Hematopoietic multipotent progenitor cell treated with erythropoietin and hydrocortisone succinate and interleukin-3 and kit ligand, for 17 days (in vitro differentiated cells): ENCODE measurements at regions not wholly inside any gene's neighbourhood (a gene's known extent, or its start where the extent isn't known, plus 50 kb on each side); places are given as distances from the start of the nearest gene placed in this dataset.

Experiments
- DNase-seq: peaks from one replicate; pipeline ENCODE4 v3.0.0-alpha.2; 2015; ENCODE audit warnings: low spot score

DNA sequence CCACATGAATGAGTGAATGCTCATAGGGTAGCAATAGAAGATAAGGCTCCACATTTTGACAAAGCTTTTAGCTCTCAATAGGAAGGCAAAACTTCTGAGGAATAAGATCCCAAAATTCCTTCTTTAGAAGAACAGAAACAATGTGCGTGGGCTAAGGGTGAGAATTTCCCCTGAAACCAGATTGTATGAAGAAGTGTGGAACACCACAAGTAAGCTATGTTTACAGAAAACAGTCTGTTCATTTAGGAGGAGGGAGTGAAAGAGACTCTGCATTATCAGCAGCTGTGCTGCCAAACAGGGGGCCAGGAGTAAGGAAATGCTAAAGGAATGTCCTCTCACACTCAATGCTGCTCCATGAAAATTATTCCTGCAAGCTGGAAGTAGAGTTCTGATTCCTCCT lies 851.6 kb downstream of the CENPC start:
- no peak for DNase-seq

DNA sequence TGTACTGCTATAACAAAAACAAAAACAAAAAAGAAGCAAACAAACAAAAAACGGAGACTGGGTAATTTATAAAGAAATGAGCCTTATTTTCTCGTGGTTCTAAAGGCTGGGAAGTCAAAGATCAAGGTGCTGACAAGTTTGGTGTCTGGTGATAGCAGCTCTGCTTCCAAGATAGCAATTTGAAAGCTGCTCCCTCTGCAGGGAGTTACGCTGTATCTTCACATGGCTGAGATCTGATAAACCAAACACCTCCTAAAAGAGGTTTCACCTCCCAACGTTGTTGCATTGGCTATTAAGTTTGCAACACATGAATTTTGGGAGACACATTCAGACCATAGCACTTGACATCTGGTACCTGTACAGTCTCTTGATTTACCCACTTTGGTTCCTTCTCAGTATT lies 854.2 kb downstream of the CENPC start:
- DNase-seq, result no peak

DNA sequence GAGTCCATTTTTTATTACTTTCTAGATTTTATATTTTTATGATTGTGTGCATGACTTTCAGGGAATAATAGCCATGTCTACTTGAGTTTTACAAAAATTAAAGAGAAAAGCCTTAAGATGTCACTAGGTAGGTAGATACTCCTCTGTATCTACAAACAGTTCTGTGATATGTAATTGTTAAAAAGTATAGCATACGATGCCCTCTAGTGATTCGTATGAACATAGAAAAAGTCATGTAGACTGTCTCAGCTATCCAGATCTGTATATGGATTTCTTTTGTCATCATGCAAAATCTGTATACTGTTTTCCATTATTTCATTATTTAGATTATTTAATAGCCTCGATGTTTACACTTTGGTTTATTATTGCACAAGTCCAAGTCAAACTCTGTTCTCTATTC lies 856.6 kb downstream of the CENPC start:
- DNase-seq, result no peak

DNA sequence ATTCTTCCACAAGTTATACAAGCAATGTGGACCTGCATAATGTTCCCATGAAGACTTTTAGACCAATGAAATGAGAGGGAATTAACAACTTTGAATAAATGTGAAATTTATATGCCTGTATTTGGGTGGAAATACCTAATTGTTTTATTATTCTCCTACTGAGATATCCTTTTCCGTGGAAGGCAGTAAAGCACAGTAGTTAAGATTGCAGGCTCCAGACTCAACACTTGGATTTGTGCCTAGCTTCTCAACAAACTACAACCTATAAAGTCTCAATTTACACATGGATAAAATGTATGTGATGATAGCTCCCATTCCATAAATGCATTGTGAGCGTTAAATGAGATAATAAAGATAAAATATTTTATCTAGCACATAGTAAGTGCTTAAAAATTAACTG lies 857.8 kb downstream of the CENPC start:
- no peak for DNase-seq

DNA sequence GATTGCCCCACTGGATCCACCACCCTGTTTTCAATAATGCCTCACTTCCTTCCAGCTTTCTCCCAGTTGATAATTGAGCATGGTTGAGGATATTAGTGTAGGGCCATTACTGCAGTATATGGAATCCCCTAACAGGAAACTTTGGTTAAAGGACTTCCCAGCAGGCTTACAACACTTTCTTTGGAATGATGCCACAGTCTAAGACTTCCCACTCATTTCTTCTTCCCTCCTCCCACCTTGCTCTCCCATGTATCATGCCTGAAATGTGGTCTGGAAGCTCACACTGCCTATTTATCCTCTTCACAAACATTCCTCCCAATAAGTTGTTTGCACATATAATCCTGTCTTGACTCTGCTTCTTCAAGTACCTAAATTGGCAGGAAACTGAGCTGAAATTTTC lies 863.3 kb downstream of the CENPC start:
- no peak for DNase-seq

DNA sequence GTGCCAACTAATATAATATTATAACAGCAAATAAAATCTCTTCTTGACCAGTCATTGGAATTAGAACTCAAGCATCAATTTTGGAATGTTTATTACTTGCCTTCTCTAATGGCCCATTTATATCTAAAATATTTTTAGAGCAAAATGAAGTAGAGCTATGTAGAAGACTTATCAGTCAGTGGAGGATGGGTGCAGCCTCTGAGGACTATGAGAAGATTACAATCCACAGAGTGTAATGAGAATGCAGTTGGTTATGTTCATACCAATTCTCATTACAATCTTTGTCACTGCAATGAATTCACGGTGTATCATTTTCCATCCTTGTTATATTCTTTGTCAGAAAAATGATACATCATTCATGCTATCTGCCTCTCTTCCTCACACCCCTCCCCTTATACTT lies 878.1 kb downstream of the CENPC start:
- DNase-seq, result no peak

DNA sequence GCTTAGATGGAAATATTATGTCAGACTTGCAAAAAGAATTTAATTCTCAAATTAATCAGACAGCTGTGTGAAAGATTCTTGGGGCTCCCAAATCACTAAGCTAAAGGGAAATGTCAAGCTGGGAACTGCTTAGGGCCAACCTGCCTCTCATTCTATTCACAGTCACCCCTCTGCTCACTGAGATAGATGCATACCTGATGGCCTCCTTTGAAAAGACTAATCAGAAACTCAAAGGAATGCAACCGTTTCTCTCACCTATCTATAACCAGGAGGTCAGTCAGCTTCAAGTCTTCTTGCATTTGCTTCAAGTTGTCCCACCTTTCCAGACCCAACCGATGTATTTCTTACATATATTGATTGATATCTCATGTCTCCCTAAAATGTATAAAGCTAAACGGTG lies 882.7 kb downstream of the CENPC start:
- no peak for DNase-seq

DNA sequence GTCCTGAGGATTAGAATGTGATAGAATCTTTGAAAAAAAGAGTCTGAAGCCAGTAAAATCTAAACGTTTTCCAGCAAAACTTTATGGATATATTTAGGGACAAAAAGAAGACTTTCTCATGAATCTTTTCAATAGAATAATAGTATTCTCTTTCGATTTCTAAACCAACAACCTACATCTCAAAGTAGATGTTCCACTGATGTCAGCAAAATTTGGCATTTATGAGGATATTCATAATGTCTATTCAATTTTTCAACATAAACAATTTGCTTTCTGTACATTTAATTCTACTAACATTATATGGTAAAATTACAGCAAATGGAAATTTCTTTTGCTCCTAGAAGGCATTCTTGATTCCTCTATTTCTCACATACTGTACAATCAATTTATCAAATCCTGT lies 886.5 kb downstream of the CENPC start:
- no peak for DNase-seq

DNA sequence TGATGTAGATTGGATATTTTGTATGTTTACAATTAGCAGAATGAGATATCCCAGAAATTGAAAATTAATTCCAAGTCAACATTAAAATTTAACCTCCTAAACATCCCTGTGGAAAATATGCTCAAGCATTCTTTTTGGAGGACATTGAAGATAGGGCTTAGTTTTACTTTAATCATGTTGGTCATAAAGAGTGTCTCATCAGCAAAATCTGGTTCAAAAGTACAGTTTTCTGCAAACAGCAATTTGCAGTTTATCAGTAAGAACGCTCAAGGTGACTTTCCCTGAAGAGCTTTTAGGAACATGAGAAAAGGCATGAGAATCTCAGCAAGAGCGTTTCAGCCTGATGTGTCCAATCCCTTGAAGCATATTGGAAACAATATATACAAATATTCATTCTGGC lies 889.8 kb downstream of the CENPC start:
- DNase-seq, result no peak

DNA sequence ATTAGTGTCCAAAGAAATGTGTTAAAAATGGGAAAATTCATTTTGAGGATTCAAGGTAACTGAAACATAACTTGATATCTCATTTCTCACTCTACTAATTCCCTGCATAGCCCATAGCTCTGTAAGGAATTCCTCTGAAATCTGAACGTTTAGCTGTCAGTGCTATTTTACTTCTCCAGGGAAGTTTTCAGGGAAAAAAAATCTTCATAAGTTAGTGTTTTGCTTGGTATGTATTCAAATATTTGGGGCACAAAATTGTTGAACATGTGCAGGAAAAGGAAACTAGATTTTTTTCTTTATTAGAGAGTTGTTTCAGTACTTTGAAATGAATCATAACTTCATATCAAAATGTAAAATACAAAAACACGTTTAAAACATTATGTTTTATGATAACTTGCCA lies 891.4 kb downstream of the CENPC start:
- no peak for DNase-seq

DNA sequence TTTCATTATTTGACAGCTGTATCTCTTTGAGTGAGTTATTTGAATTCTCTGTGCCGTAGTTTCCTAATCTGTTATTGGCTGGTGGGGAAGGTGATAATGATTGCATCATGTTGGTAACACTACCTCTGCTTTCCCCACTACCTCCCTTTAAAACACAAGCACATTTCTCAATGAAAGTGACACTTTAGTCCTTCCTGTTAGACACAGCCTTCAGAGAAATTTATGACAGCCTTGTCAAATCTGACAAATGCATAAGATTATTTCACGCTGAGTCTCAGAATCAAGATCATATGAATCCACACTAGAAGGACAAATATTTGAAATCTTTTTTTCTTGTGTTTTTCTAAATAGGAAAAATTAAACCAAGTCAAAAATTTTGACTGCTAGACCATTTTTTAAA lies 896.1 kb downstream of the CENPC start:
- DNase-seq, result no peak

DNA sequence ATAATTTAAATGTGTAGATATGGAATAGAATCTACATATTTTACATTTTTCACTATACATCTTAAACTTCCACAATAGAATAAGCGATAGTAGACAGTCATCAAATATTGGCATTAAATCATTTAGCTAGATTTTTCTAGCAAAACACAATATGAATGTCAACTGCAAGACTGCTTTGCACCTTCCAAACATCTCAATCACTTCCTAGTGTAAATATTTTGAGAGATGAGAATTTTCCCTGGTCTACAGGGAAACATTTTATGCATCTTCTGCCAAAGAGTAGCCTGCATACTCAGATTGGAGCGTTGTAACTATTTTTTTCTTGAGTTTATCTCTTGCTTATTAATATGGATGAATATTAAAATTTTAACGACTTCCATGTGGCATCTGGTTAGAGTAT lies 897.4 kb downstream of the CENPC start:
- no peak for DNase-seq

DNA sequence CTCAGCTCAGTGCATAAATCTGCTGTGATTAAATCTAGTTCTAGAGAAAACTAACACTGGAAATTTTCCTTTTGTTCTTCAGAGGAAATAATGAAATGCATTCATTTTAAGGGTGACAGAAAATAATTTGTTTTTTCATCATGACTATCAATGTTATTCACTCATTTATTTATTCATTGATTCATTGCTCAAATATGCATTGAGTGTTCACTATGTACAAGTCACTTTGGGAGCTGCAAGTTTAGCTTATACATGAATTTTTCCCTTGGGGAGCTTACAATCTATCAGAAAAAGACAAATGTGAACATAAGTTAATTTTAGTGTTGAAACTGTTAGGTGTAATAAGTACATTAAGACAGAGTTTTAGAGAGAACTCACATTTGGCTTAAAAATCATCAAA lies 897.8 kb downstream of the CENPC start:
- no peak for DNase-seq

DNA sequence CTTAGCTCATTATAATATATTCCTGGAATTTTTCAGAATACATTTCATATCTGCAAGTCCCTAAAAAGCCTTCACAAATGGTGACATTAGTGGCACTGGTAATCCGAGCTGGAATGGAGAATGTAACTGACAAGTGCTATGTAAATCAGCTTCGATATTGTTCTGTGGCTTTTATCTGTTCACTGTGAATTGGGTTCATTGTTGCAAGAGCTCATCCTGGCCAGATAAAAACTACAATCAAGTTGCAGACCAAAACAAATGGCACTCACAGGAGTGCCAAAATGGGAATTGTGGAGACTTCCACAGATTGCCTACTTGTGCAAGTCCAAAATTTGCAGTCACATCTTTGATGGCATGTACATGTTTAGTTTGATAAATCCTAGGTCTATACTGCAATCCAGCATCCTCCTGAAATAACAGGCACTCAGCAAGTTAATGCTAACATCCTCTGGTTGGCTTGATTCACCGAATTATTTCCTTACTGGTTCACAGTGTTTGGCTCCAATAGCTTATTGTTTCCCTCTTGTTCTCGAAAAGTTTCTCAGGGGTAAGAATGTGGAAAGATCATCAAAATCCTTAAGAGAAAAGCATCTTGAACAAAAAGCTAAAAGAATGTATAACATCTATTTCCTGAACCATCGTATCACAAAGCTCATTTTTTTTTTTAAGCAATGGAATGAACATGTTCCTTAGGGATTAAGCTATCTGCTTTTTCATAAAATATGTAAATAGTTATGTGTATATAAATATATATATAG lies 904.9 kb downstream of the CENPC start:
- DNase-seq, result no peak

DNA sequence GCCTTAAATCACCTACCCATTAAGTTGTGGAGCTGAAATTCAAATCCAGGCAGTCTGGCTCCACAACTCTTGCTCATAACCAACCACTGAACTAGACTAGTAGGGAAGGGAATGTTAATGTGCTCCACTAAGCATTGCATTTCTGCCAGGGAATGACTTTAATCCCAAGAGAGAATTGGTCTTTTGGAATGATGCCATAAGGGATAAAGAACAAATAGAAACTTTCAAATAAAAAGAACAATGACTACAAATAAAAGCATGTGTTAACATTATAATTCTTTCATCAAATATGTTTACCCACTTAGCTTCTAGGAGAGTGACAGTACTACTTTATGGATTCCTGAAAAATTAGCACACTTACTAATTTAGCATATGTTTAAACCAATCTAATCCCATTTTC lies 905.9 kb downstream of the CENPC start:
- DNase-seq, result no peak

DNA sequence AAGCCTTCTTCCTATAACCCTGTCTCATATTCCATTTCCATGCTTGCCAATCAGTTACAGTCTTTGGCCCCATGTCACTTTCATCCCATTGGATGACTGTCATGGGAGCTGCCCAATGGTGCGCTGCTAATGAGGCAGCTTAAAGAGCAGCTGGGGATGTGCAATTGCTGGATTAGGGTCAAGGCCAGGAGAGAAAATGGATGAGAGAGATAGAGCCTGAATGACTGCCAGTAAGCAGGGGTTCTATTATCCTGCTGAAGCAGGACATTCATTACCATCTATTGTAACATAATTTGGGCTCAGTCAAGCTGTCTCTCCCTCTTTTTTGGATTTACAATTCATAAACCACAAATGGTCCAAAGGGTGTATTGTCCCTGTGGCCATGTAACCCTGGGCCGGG lies 909.0 kb downstream of the CENPC start:
- no peak for DNase-seq

DNA sequence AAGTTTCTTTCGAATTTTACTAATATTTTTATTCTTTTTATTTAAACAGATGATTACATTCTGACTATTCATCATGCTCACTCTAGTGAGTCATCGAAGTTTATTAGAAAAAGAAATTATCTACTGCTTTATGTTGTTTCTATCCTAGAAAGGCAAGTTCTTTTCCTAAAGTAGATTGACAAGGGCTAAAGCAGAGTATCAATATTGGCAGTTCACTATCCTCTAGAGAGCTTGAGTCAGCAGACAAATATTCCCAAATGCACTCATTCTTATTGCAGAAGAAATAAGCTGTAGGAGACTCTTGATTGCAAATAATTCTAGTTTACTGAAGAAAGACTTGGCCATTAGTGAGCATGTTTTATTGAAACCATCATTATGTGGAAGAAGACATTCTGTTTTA lies 911.8 kb downstream of the CENPC start:
- no peak for DNase-seq

DNA sequence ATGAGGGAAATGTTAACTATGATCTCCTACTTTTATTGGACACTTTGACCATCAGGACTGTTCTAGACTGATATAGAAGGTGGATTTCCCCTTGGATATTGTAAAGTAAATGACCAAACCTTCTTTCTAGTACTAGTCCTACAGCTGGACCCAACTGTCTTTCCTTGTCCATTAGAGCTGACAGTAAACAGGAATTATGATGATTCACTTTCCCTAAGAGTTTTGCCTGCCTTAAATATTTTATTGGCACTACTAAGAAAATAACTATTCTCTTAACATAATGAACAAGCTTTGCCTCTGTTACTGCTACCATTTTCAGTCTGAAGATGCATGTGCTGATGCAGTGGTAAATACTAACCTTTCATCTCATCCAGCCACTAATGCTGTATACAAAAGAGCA lies 915.4 kb downstream of the CENPC start:
- DNase-seq, result no peak

DNA sequence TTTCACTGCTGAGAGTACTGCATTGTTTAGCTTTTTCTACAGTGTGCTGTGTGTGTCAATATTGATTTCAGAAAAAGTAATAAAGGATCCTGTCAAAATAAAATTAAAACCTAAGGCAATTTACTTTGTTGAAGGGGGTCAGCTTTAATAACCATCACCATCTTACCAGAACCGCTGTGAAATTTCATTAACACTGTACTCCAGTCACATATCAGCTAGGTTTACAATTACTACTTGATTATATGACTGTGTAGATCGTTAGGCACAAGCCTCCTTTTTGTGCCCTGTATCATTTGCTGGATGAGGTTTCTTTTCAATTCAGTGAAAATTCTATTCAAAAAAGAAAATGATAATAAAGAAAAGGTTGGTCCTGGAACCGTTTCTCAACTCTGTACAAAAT lies 917.2 kb downstream of the CENPC start:
- DNase-seq, result no peak

DNA sequence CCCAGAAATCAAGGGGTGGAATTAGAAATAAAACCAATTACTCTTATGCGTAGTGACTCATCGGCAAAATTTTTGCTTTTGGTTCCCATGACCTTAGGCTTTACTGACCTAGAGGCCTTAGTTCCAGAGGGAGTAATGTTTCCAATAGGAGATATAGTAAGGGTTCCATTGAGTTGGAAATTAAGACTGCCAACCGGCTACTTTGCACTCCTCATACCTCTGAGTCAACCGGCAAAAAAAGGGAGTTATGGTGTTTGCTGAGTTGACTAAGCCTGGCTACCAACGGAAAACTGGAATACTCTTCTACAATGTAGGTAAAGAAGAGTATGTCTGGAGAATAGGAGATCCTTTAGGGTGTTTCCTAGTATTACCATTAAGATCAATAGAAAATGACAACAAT lies 919.8 kb downstream of the CENPC start:
- DNase-seq, result no peak

DNA sequence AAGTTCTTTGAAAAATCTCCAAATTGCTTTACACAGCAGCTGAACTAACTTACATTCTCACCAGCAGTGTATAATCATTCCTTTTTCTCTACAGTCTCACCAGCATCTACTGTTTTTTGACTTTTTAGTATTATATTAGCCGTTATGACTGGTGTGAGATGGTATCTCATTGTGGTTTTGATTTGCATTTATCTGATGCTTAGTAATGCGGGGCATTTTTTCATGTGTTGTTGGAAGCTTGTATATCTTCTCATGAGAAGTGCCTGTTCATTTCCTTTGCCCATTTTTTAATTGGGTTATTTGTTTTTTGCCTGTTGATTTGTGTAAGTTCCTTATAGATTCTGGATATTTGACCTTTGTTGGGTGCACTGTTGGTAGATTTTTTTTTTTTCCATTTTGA lies 931.7 kb downstream of the CENPC start:
- no peak for DNase-seq

DNA sequence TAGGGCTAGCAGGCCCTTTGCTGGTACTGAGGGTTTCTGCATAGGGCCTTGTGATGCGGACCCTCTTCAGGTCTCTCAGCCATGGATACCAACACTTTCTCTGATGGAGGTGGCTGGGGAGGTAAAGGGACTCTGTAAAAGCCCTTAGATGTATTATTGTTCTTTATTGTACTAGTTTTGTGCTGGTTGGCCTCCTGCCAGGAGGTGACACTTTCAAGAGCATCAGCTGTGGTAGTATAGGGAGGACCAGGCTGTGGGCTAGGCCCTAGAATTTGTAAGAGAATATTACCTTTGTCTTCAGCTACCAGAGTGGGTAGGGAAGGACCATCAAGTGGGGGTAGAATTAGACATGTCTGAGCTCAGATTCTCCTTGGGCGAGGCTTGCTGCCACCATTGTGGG lies 936.3 kb downstream of the CENPC start:
- no peak for DNase-seq

DNA sequence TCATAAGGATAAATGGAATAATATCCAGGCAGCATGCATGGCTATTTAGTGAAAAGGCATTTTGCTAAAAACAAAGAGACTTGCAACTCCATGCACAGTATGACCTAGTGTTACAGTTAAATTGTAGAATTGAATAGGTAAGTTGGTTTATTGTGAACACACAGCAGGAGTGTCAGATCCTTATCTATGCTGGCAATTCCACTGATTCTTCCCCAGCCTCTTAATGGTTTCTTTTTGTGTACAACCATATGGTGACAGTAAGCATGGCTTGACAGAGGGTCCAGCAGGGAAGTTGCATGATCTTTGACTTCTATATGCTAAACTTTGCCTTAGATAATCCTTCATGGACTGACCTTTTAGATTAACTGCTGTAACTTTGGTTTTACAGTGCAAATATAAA lies 936.6 kb upstream of the EPHA5 start:
- no peak for DNase-seq

DNA sequence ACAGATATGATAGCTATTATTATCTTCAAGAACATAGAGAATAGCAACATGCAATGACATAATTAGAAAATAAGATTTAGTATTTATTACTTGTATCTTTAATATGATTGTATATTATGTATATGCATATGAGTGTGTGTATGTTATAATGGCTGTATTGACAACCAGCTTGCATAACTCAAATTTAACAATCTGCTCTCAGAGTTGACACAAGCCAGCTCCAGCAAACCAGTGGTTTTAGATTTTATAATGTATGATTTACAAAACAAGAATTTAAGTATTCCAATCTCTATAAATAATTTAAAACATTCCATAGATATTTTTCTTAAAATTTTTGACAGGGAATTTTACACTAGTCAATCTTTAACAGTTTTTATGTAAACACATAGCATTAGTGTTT lies 935.9 kb upstream of the EPHA5 start:
- DNase-seq, result no peak

DNA sequence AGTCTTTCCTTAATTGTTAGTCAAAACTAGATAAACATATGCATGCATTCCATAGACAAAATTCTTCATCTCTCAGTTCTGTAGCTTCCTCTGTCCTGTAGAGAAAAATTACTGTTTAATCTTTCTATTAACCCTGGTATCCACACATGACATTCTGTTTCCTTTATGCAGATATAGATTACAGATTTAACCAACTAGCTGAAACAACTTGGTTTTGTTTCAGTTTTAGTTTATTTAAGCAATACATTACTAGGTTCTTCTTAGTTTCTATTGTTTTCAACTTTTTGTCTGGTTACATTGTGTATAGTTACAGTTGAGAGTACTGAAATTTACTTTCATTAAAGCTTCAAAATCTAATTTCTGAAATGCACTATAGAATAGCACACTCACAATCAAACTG lies 933.9 kb upstream of the EPHA5 start:
- DNase-seq, result no peak
